HL-60/S4 treated with retinoic acid at 250 ng/mL for 4 days and 3 days (cell line): ENCODE measurements at regions not wholly inside any gene's neighbourhood (a gene's known extent, or its start where the extent isn't known, plus 50 kb on each side); places are given as distances from the start of the nearest gene placed in this dataset.

ENCODE experiments used
- in situ Hi-C: fragments of 300-500 bp; cut with MboI; formaldehyde crosslinking; loops from 2 replicates; pipeline ENCODE4 v1.7.0; 2022; ENCODE audit warnings: low sequenced_read_pairs

DNA sequence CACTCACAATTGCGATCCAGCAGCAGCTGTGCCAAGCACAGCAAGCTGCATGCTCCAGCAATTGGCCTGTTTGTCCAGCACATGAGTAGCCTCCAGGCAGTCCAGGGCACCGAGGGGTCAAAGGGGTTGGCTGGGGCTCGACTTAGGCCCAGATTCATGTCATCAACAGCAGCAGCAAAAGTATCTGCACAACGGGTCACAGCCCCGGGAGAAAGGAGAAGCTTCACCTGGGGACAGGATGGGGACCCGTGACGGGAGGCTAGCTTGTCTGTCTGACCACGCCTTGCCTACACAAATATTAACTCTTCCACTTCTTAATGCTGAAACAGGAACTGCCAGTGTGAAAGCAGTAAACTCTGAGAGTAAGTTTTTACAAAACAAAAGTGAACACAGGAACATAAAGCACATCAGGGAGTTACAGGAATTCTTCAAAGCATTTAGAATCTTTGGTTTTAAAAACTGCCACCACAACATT lies 191.2 kb downstream of the PIK3R1 start:
- in situ Hi-C loops, result no loop called here

DNA sequence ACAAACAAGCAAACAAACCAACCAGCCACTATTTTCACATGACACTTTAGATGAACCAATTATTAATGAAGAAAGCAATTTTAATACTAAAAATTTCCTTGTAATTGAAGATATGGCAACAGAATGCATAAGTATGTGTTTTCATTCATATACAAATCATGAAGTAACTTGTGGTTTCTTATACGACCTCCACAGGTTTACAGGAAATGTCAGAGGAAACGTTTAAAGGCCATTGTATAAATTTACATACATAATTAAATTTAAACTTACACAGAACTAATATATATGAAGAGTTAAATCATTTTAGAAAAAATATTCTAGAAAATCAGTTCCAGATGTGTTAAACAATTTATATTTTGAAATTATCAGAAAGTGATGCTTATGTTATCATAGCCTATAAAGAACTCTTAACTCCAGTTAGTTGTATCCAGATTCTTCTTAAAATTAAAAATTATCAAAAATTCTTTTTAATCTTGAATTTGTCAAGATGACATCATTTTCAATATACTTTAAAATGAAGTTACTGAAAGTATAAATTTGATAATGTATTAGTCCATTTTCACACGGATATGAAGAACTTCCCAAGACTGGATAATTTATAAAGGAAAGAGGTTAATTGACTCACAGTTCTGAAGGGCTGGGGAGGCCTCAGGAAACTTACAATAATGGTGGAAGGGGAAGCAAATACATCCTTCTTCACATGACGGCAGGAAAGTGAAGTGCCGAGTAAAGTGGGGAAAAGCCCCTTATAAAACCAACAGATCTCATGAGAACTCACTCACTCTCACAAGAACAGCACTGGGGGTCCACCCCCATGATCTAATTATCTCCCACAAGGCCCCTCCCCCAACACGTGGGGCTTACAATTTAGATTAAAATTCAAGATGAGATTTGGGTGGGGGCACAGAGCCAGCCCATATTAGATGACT lies 192.0 kb downstream of the PIK3R1 start:
- in situ Hi-C loops, result no loop called here

DNA sequence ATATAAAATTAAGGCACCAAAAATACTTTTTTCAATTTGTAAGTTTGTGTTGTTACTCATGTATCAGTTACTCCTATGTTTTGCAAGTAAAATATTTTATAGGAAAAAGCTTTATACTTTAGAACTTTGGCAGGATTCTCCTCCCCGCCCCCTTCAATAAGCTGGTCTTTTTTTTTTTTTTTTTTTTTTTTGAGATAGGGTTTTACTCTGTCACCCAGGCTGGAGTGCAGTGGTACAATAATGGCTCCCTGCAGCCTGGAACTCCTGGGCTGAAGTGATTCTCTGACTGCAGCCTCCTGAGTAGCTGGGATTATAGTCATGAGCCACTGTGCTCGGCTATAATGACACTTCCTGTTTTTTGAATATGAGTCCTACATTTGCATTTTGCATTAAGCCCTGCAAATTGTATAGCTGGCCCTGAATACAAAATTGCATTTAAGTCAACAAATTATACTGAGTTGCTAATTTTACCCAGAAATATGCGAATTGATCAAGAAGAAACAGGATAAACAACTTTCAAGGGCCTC lies 192.9 kb downstream of the PIK3R1 start:
- in situ Hi-C loops, result no loop called here

DNA sequence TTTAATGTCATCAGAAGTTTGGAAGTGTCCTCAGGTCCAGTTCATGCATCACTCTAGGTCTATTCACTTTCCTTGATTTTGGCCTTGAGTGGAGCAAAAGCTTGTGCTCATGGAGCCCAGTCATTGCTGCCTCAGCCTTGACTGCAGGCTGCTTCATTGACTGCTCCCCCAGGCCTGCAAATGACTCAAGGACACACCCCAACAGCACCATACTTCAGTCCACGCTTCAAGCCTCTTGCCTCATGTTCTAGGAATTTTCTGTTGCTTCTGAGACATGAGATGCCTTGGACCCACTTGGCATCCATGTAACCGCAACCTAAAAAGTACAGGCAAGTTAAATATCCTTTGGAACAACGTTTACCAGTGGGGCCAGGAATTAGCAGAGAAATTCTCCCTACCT lies 193.7 kb downstream of the PIK3R1 start:
- in situ Hi-C loops, result no loop called here

DNA sequence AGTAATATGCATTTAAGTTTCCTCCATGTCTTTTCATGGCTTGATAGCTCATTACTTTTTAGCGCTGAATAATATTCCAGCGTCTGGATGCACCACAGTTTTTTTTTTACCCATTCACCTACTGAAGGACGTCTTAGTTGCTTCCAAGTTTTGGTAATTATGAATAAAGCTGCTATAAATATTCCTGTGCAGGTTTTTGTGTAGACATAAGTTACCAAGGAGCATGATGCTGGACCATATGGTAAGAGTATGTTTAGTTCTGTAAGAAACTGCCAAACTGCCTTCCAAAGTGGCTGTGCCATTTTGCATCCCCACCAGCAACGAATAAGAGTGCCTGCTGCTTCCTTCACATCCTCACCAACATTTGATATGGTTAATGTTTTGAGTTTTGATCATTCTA lies 195.6 kb downstream of the PIK3R1 start:
- in situ Hi-C loops, result no loop called here

DNA sequence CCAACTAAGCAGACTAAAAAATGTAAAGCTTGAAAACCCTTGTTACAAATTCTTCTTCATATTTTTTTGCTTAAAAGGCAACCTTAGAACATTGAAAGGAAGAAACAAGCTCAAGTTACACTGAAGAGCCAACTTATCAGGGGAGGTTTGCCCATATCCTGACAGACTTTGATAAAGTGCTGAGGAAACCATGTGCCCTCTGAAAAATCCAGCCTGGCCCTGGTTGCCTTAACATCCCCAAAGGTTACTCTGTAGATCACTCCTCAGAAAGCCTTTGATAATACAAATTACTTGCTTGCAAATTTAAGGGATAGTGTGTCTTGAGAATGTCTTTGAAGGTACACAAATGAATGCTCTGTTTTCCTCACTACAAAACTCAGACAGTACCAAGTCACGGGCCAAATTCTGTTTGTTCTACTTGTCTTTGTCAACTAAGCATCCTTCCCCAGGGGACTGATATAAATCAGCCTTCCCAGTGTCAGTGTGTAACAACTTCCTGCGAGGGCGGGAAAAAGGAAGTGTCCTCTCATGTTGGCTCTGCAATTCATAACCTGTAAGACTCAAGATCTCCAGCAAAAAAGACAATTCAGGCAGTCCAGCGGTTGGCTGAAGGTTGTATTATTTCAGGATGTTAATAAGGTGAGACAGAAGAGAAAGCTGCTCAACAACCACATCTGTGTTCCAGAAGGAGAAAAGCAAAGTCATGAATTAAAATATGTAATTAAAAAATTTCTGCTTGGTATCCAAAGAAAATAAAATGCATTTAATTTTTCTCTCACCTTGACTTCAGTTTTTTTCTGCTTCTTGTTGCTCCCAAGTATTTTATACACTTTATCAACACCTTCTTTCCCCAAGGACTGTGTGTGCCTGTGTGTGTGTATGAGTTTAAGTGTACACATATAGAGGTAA lies 199.9 kb downstream of the PIK3R1 start:
- in situ Hi-C loops, result no loop called here

DNA sequence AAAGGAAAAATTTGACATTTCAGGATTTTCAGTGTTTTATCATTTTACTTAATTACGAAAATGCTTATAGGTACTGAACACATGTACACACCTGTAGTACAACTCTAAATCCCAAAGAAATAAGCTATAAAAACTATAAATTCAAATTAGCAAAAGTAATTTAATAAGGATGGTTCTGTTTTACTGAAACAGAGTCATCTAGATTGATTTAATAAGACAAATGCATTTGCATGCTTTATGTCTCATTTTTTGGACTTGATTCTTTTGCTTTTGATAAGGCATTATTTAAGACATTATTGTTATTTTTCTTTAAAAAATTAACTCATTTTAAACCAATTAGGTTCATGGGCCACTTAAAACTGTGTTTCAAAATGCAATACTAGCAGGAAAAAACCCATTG lies 201.2 kb downstream of the PIK3R1 start:
- in situ Hi-C loops, result no loop called here

DNA sequence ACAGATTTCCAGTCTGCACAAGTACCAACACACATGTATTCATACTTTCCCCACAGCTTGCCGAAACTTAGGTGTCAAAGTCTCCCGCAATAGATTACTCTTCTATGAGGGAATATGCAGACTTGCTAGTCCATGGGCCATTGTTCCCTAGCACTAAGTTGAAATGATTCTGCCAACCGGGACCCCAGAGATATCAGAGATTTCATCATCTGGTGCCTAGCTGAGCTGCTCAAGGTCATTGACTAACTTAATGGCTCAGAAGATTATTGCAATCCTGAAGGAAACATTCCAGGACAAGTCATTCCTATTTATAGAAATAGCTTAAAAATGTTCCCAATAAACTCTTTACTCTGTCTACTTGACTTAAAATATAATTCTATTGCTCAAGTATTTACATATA lies 202.6 kb downstream of the PIK3R1 start:
- in situ Hi-C loops, result no loop called here

DNA sequence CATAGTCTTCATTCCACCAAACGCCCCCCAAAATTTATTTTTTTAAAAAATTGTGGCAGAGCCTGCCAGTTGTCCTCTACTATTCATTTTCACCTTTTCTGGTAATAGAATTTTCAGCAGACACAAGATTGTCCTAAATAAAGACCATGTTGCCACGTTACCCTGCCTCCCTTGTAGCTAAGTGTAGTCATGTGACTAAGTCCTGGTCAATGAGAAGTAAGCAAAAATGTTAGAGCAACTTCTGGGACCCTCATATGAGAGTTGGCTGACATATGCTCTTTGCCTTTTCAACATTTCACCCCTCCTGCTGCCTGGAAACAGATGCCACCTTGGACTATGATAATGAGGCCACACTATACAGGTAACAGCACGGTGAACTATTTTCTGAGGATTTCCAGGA lies 203.1 kb downstream of the PIK3R1 start:
- in situ Hi-C loops, result no loop called here

DNA sequence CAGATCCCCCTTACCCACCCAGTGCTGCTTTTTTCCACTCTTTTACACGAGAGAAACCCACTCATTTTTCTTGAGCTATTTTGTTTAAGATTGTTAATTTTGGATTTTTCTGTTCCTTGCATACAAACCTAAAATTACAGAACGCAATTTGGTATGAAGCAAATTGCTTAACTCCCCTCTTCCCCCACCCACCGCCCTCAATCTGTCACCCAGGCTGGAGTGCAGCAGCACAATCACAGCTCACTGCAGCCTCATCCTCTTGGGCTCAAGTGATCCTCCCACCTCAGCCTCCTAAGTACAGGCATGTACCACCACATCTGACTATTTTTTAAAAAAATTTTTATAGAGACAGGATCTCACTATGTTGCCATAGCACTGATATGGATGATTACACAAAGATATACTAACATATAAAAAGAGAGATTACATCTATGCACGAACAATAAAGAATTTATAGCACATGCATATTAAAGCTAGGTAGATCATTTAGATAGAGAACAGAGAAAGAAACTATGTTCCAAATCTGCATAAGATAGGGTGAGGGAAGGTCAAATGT lies 203.6 kb downstream of the PIK3R1 start:
- in situ Hi-C loops, result no loop called here

DNA sequence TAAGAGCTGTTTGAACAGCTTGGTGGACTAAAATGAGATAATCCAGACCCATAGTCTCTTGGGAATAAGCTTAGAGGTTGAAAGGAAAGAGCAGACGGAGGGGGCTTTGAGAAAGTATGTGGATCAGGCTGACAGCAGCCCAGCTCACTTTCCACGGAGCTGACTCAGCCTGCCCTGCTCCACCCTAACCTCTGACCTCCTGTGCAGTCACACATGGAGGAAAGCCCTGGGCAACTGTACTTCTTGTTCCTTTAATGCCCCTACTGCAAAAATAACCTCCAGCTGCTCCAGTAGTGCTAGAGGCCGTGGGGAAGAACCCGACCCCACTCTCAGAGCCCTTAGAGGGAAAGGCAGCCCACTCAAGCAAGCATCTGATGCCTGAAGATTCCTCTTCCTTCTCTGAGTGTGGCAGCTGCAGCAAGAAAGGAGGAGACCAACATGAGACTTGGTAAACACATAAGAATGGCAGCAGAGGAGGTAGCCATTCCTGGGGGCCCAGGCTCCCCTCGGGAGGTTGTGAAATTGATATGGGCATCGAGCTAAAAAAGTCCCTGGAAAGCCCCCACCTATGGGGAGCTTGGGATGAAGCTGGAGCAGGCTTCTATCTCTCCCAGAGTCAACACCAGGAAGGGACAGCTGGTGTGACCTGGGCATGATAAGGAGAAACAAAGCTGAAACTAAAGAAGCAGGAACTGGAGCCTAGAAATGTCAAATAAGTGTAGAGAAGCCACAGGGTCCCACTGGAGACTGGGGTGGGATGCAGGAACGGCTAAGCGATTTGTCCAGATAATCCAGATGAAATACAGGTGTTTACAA lies 204.3 kb downstream of the PIK3R1 start:
- in situ Hi-C loops, result no loop called here

DNA sequence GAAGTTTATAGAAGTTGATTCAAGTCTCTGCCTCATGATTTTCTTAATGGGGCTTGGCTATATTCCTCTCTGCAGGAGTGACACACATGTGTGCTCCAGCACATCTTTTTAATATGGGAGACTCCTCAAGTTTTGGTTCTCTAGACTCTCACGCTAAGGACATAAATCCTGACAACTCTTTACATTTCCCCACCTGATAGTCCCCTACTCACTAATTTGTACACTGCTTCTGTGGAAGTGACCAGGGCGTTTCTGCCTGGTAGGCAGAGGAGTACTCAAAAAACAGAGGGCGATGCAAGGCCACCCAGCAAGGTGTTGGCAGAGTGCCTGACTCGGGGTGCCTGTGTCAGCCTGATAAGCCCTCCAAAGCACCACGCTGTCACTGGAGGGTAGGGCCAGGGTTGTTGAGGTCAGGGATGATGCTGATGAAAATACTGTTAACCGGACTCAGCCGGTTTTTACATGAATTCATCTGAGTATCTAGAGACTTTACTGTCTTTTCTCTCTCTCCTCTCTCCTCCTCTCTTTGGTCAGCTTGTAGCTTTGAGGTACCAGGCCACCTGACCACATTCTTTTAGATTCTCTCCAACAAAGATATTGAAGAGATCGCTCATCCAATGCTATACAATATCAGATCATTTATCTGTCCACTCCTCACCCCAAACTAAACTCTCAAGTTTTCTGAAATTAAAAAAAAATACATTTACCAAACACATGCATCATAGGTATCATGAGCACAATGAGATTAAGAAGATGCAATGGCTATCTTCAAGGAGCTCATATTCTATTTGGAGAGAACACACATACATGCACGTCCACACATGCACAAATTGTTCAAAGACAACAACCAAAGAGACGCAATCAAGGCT lies 205.2 kb downstream of the PIK3R1 start:
- in situ Hi-C loops, result no loop called here

DNA sequence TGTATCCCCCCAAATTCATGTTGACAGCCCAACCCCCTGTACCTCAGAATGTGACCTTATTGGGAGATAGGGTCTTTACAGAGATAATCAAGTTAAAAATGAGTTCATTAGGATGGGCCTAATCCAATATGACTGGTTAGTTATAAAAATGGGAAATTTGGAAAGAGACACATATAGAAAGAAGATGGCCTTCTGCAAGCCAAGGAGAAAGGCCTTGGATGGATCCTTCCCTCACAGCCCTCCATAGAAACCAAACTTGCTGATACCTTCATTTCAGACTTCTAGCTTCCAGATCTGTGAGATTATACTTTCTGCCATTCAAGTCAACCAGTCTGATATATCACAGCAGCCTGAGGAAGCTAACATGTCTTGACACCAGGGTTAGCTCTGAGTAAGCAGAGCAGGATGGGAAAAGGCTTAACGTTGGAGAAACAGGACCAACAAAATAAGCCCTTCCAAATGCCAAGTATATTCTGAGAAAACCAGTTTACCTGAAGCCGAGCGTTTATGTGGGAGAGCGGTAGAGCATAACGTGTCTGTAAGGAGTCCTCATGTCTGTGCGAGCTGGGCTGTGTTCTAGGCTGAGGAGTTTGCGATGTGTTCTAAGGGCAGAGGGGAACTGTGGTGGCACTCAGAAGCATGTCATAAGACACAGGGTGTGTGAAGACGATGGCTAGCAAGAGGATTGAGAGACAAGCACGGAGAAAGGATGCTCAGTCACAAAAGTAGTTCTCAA lies 206.1 kb downstream of the PIK3R1 start:
- in situ Hi-C loops, result no loop called here

DNA sequence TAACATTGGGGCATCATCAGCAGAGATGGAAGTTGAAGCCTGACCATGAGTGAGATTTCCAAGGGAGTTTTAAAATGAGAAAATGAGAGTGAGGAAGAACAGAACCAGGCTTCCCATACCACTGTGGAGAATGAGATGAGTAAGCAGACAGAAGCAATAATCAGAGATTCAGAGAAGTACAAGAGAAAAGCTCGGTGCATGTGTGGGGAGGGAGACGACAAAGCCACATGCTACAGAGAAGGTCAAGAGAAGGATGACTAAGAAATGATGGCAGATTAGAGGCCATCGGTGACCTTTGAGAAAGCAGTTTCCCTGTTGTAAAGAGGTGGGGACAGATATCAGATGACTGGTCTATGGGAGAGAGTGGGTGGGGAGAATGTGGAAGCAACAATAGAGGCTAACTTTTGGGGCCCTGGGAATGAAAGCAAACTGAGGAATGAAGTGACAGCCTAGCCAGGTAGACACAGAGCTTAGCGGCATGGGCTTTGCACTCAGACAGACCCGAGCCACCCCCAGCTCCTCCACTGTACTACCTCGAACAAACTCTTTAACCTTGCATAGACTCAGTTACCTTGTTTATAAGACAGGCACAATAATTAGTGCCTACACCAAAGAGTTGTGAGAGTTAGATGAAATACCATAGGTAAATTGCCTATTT lies 207.7 kb downstream of the PIK3R1 start:
- in situ Hi-C loops, result no loop called here

DNA sequence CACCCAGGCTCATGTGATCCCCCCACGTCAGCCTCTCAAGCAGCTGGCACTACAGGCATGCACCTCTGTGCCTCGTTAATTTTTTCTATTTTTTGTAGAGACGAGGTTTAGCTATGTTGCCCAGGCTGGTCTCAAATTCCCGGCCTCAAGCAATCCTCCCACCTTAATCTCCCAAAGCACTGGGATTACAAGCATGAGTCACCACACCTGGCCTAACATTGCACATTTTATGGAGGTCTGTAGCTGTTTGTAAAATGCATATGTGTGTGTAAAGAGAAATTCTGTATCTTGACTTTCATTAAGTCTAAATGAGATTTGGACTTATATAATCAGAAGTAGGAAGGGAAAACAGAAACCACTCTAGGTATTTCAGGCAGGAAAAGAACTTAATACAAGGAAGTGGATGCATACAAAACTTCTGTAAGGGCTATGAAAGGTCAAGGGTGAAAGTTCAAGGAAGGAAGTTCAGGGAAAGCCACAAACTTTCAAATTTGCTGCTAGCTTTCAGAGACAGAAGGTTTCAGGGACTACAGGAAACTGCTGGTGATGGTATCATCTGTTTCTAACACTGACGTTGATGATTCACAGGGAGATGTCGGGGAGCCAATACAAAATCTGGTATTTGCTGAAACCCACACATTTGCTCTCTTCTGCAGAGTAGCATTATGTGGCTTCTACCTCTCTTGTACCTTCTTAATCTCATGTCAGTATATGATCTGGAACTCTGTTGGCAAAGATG lies 209.4 kb downstream of the PIK3R1 start:
- in situ Hi-C loops, result no loop called here

DNA sequence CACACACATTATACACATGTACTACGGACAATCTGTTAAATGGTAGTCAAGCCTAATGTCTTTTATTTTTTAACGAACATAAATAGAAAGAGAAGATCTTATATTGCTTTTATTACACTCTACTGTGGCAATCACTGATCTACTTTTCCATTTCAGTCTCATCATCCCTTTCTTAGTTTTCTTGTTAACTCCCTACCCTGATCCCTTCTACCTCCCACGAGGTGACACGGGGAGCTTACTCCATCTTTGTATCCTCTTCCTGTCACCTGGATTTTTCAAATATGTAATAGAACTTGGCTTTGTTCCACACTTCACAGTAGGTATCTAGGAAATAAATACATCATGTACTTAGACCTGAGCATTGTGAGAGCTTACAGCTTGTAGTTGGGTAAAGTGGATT lies 211.0 kb downstream of the PIK3R1 start:
- in situ Hi-C loops, result no loop called here

DNA sequence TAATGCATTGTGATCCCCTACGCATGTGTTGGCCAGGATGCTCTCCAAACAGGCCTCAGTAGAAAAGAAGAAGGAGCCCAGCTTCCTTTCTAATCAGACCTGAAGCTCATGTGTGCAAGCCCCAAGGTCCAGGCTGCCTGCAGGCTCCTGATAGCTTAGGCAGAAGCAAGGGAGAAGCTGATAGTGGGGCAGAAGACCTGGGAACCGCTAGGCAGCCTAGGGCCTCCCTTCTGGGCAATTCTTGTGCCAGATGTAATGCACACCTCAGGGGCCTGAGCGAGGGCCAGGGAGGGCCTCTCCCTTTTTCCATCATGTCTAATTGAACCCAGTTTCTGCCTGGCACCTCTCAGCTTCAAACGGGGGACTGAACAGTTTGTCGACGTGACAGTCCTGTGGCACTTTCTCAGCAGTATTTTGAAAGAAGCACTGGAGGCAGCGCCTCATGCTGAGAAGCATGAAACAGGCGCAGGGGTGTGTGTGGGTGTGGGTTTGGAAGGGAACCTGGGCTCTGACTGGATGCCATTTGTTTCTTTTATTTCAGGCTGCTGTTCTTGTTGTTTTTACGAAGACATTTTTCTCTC lies 212.8 kb downstream of the PIK3R1 start:
- in situ Hi-C loops, result no loop called here
